ENCODE measurements at regions not wholly inside any gene's neighbourhood (a gene's known extent, or its start where the extent isn't known, plus 50 kb on each side); places are given as distances from the start of the nearest gene placed in this dataset.

- no peak for TF ChIP-seq POLR2A (IDR thresholded peaks at IDR 0.05)
- no peak for TF ChIP-seq CTCF (IDR thresholded peaks at IDR 0.05)
Observed at GRCh38 chr9:81470864-81471263, 218.5 kb downstream of the TLE1 start.

All from body of pancreas (tissue), 4 donors.